ENCODE measurements at regions not wholly inside any gene's neighbourhood (a gene's known extent, or its start where the extent isn't known, plus 50 kb on each side); places are given as distances from the start of the nearest gene placed in this dataset.

DNA sequence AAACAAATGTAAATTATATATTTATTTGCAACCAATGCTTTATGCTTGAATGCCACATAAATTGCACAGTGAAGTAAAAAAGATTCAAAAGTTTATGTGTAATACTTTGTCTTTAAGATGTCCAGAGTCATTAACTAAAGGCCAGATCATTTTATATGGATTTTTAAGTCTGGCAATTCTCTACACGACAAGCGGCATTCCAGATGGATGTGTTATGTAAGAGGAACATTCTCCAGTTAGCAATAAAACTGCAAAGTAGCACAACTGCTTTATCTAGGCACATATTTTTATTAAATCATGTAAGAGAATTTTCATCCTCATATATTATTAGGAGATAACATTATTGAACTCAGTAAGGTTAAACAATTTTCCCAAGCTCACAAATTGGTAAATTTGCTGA lies 1717.7 kb upstream of the SEL1L start:
- no peak overlapping the region for H3K27ac Mint-ChIP-seq
- no peaks in the 10 kb centered on the region for H3K36me3 Mint-ChIP-seq
- CTCF ChIA-PET, result no interaction called here
- peaks cover 7% of the 10 kb centered on the region for H3K9me3 Mint-ChIP-seq (ENCODE audit: low read depth)
- no peaks in the 10 kb centered on the region for H3K4me1 Mint-ChIP-seq
- no peak overlapping the region for H3K4me3 Mint-ChIP-seq
- H3K27me3 Mint-ChIP-seq, result no peaks in the 10 kb centered on the region
- ATAC-seq, result no peak
- no peak for DNase-seq

DNA sequence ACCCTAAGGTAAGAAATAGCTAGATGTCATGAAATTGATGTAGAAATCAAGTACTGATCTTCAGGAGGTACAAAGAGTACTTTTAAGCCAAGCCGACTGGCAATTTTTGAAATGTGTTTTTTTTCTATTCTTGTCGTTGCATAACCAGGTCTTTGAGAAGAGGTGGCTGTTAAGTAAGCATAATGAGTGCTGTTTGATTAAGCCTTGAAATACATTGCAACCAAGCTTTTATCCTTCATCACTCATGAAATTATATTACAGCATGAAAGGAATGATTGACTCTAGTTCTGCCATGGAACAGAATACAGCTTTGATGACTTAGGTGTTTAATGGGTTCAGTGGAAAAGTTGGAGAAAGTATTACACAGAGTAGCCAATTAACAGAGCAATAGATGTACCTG lies 1720.2 kb upstream of the SEL1L start:
- Mint-ChIP-seq H3K4me3 (no peak overlapping the region), H3K36me3 (no peaks in the 10 kb centered on the region), H3K9me3 (ENCODE audit: low read depth) (peaks cover 7% of the 10 kb centered on the region), H3K4me1 (no peaks in the 10 kb centered on the region), H3K27ac (no peak overlapping the region), H3K27me3 (no peaks in the 10 kb centered on the region)
- CTCF ChIA-PET, result no interaction called here
- DNase-seq, result no peak
- ATAC-seq, result no peak

DNA sequence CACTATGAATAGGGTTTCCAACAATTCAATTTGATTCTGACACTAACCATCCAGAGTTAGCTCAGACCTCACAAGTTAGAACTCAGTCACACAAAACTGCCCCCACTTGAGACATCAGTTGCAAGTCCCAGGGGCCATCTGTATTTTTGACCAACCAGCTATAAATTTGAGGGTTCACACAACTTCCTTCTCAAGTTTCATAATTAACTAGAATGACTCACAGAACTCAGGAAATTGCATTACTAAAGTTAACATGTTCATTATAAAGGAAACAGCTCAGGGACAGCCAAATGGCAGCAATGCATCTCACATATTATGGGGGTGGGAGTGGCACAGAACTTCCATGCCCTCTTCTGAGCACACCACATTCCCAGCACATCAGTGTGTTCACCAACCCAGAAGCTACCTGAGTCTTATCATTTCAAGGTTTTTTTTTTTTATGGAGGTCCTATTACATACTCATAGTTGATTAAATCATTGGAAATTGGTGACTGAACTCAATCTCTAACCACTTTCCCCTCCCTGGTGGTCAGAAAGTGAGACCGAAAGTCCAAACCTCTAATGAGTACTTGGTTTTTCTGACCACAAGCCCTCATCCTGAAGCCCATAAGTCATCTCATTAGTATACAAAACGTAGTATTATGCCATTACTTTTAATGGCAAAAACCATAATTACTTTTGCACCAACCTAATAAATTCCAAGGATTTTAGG lies 1721.5 kb upstream of the SEL1L start:
- no peaks in the 10 kb centered on the region for H3K27me3 Mint-ChIP-seq
- DNase-seq, result no peak
- ATAC-seq, result no peak
- H3K9me3 Mint-ChIP-seq (ENCODE audit: low read depth), result peaks cover 8% of the 10 kb centered on the region
- H3K27ac Mint-ChIP-seq, result no peak overlapping the region
- CTCF ChIA-PET, result no interaction called here
- no peaks in the 10 kb centered on the region for H3K4me1 Mint-ChIP-seq
- H3K4me3 Mint-ChIP-seq, result no peak overlapping the region
- H3K36me3 Mint-ChIP-seq, result no peaks in the 10 kb centered on the region

DNA sequence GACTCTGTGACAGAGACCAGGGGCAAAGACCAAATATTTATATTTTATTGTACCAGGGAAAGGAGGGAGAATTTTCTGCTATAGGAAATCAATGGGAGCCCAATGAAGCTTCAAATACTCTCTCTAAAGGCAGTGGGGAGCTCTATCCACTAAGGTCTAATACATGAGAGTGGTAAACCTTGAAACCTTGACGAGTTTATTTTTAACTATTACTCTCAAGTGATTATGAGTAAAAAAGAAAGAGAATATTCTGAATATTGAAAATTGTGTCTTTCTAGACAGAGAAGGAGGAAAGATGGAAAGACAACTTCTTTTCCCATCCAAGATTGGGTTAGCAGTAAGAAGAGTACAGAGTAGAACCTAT lies 1722.1 kb upstream of the SEL1L start:
- CTCF ChIA-PET, result no interaction called here
- H3K9me3 Mint-ChIP-seq (ENCODE audit: low read depth), result peaks cover 8% of the 10 kb centered on the region
- H3K36me3 Mint-ChIP-seq, result no peaks in the 10 kb centered on the region
- ATAC-seq, result no peak
- no peak overlapping the region for H3K27ac Mint-ChIP-seq
- DNase-seq, result no peak
- no peaks in the 10 kb centered on the region for H3K4me1 Mint-ChIP-seq
- H3K27me3 Mint-ChIP-seq, result no peaks in the 10 kb centered on the region
- H3K4me3 Mint-ChIP-seq, result no peak overlapping the region

DNA sequence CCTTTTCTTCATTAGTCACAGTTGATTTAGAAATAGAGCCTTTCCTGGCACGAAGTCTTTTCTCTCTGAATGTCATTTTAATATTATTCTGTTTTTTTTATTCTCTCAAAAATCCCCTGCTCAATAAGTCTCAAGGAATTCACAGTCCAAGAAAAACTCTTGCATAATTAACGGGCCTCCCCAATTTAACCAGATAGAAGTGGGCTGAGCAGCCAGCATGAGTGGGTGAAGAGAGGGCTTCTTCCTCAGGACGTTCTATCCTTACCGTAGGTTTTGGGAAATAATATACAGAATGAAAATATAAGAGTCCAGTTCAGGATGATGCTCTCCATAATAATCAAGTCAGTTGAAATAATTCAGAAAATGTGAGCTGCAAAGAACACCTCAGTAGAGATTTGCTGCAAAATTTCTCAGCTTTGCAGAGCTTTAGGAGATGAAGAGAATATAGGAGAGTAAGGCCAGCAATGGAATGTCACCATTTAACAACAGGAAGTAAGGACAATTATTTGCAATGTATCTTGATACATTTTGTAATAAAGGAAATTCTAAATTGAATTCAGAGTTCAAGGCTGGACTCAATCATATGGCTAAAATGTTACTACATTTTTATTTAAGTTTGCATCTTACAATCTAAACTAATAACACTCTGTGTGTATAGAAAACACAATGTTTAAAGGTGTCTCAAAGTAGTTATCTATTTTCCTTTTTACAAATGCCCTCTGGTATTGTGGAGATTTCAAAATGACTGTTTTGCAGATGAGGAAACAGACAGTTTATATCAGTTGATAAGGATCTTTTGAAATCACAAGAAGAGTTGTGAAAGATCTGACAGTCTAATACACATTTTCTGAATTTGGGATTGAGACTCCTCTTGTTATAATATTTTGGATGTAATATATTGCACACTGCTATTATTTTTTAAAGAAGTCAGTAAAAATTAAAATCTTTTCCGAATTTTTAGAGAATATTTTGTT lies 1724.1 kb upstream of the SEL1L start:
- CTCF ChIA-PET, result no interaction called here
- DNase-seq, result no peak
- ATAC-seq, result no peak
- no peaks in the 10 kb centered on the region for H3K4me1 Mint-ChIP-seq
- H3K9me3 Mint-ChIP-seq (ENCODE audit: low read depth), result peaks cover 11% of the 10 kb centered on the region
- no peaks in the 10 kb centered on the region for H3K27me3 Mint-ChIP-seq
- no peak overlapping the region for H3K4me3 Mint-ChIP-seq
- no peaks in the 10 kb centered on the region for H3K36me3 Mint-ChIP-seq
- no peak overlapping the region for H3K27ac Mint-ChIP-seq

DNA sequence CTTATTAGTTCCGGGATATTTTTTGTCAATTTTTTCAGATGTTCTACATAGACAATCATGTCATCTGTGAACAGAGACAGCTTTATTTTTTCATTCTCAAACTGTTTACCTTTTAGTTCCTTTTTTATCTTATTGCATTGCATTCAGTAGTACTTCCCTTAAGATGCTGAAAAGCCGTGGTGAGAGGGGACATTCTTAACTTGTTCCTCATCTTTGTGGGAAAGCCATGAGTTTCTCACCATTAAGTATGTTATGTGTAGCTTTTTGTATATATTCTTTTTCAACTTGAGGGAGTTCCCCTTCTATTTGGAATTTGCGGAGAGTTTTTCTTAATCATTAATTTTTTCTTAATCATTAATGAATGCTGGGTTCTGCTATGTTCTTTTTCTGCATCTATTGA lies 1727.1 kb upstream of the SEL1L start:
- no peaks in the 10 kb centered on the region for H3K36me3 Mint-ChIP-seq
- DNase-seq (no peak), ATAC-seq (no peak)
- CTCF ChIA-PET, result no interaction called here
- no peak overlapping the region for H3K4me3 Mint-ChIP-seq
- H3K27ac Mint-ChIP-seq, result no peak overlapping the region
- H3K4me1 Mint-ChIP-seq, result no peaks in the 10 kb centered on the region
- H3K27me3 Mint-ChIP-seq, result no peaks in the 10 kb centered on the region
- peaks cover 10% of the 10 kb centered on the region for H3K9me3 Mint-ChIP-seq (ENCODE audit: low read depth)

DNA sequence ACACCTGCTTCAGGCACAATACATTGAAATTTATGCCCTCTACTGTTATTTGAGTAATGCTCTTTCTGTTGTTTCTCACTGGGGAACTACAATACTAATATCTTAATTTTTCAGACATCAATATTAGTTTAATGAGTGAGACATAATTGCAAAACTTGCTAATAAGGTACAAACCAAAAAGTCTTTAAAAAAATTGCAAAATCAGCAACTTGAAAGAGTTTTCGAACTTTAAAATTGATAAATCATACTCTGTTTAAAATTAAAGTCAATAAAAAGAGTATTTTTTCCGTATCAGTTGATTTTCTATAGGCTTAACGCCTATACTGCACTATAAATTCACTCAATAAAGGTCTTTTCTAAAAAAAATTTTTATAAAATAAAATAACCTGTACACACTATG lies 1735.9 kb upstream of the SEL1L start:
- H3K27ac Mint-ChIP-seq, result no peak overlapping the region
- no peaks in the 10 kb centered on the region for H3K4me1 Mint-ChIP-seq
- no peaks in the 10 kb centered on the region for H3K36me3 Mint-ChIP-seq
- DNase-seq (no peak), ATAC-seq (no peak)
- H3K4me3 Mint-ChIP-seq, result no peak overlapping the region
- CTCF ChIA-PET, result no interaction called here
- H3K27me3 Mint-ChIP-seq, result no peaks in the 10 kb centered on the region
- peaks cover 10% of the 10 kb centered on the region for H3K9me3 Mint-ChIP-seq (ENCODE audit: low read depth)

DNA sequence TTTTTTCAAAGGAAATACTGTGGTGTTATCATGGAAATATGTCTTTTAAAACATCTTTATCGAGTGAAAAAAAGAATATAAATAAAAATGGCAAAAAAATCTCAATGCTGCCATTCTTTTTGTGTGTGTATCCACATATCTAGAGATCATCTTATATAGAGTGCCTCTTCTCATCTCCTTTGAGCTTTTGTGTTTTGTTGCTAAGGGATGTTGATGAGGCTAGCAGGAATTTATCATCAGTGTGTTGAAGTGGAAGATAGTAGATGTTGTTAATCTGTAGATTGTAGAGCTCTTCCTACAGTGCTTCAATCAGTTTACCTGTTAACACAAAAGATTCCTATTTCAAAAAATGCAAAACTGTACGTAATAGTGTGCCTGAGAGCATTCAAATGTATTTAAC lies 1738.0 kb upstream of the SEL1L start:
- CTCF ChIA-PET, result no interaction called here

DNA sequence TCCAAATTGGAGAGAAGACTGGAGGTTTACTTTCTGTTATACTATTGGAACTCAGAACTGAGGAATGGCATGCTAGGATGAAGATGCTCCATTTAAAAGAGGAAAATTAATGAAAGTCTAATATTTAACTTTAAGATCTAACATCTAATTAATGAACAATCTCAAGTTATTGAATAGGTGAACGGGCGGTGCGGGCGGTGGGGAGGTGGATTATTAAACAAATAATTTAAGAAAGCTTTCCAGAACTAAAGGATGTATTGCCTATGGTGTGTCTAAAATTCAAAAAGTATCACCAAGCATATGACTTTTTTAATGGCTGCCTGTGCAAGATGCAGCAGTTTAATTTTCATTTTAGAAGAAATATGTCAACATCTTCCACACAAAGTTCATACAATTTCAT lies 1747.1 kb upstream of the SEL1L start:
- CTCF ChIA-PET, result no interaction called here
- Mint-ChIP-seq H3K36me3 (no peaks in the 10 kb centered on the region), H3K27me3 (no peaks in the 10 kb centered on the region), H3K27ac (no peak overlapping the region), H3K9me3 (ENCODE audit: low read depth) (peaks cover 12% of the 10 kb centered on the region), H3K4me3 (no peak overlapping the region), H3K4me1 (no peaks in the 10 kb centered on the region)
- ATAC-seq, result no peak
- no peak for DNase-seq

More for the DNA sequence above, 1738.0 kb upstream of the SEL1L start:
- Mint-ChIP-seq H3K27ac (no peak overlapping the region), H3K4me1 (no peaks in the 10 kb centered on the region), H3K36me3 (no peaks in the 10 kb centered on the region), H3K9me3 (ENCODE audit: low read depth) (peaks cover 12% of the 10 kb centered on the region), H3K4me3 (no peak overlapping the region), H3K27me3 (no peaks in the 10 kb centered on the region)
- DNase-seq (no peak), ATAC-seq (no peak)

DNA sequence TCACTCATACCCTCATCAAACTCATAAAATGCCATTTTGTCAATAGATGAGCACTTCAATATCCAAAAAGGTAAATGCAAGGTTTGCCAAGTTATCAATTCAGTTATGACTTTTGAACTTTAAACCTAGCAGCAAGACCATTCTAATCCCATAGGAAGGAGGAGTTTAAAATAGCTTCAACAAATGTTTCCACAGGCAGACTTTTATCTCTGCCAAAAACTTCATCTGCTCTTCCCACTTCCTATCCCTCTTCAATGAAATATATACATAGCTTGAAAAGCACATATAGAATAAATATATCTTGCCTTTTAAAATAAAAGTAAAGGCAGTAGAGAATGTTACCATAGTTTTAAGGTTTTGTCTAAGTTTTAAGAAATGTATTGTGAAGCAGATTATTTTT lies 1749.1 kb upstream of the SEL1L start:
- DNase-seq, result no peak
- no peak for ATAC-seq
- peaks cover 10% of the 10 kb centered on the region for H3K9me3 Mint-ChIP-seq (ENCODE audit: low read depth)
- no peaks in the 10 kb centered on the region for H3K36me3 Mint-ChIP-seq
- H3K27me3 Mint-ChIP-seq, result no peaks in the 10 kb centered on the region
- H3K4me1 Mint-ChIP-seq, result no peaks in the 10 kb centered on the region
- CTCF ChIA-PET, result no interaction called here
- H3K4me3 Mint-ChIP-seq, result no peak overlapping the region
- H3K27ac Mint-ChIP-seq, result no peak overlapping the region

DNA sequence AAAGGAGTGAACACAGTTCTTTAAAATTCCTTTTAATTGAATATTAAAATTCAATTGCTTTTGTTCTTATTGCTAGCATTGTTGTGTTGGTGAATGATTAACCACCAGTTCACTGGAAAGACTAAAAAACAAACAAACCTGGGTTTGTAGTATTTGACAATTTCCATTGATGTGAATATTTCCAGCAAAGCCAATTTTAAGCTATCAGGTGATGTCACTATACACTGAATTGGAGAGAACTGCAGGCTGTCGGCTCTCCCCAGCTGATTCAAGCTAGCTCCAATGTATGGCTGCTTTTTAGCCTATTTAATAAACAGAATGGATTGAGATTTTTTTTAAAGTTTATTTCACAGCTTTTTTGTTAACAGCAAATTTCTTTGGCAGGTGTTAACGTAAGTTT lies 1753.6 kb upstream of the SEL1L start:
- Mint-ChIP-seq H3K27me3 (no peaks in the 10 kb centered on the region), H3K4me1 (no peaks in the 10 kb centered on the region), H3K27ac (no peak overlapping the region), H3K9me3 (ENCODE audit: low read depth) (peaks cover 9% of the 10 kb centered on the region), H3K36me3 (no peaks in the 10 kb centered on the region), H3K4me3 (no peak overlapping the region)
- ATAC-seq (no peak), DNase-seq (no peak)
- CTCF ChIA-PET, result no interaction called here

DNA sequence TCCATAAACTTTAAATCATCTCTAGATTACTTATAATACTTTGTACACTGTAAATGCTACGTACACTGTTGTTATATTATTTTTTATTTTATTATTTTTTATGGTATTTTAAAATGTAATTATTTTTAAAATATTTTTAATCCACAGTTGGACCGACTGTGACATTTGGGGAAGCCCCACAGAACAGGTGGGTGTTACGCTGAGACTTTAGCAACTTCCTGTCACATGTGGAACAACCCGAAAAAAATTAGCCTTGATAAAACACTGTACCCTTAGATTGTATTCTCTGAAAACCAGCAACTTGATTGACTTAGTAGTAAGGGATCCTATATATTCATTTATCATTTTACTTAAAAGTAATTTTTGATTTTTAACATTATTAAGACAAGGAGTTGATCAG lies 1755.7 kb upstream of the SEL1L start:
- no peaks in the 10 kb centered on the region for H3K4me1 Mint-ChIP-seq
- CTCF ChIA-PET, result no interaction called here

DNA sequence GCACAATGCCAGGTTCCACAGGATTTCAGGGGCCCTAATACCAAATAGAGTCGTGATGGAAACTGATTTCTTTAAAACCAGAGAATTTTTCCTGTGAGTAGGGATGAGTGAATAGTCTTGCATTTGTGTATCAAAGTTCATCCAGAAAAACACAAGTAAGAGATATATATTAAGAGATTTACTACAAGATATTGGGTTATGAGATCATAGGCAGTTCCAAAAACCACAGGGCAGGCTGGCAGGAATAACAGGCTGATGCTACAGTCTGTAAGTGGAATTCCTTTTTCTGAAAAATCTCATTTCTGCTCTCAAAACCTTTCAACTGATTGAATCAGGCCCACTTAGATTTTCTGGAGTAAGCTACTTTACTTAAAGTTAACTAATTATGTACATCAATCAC lies 1756.2 kb upstream of the SEL1L start:
- ATAC-seq, result no peak

More for the DNA sequence above, 1755.7 kb upstream of the SEL1L start:
- Mint-ChIP-seq H3K4me3 (no peak overlapping the region), H3K9me3 (ENCODE audit: low read depth) (peaks cover 16% of the 10 kb centered on the region), H3K27me3 (no peaks in the 10 kb centered on the region), H3K27ac (no peak overlapping the region), H3K36me3 (no peaks in the 10 kb centered on the region)
- no peak for ATAC-seq
- no peak for DNase-seq

DNA sequence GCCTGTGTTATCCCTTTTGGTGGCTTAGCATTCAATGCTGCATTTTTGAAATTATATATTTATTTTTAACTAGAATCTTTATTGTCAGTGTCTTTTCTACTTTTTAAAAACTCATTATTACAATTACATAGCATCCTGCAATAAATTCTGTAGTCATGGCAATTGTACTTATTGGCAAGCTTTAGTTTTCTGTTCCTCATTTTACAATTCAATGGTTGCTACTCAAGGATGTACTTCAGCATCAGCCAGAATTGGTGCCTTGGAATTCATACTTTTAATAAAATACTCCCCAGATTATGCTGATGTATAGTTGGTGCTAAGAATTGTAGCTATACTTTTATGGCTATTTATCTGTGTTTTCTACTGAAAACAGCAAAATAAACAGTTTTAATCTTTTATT lies 1756.8 kb upstream of the SEL1L start:
- no peak for ATAC-seq
- Mint-ChIP-seq H3K36me3 (no peaks in the 10 kb centered on the region), H3K4me1 (no peaks in the 10 kb centered on the region), H3K9me3 (ENCODE audit: low read depth) (peaks cover 20% of the 10 kb centered on the region), H3K4me3 (no peak overlapping the region), H3K27me3 (no peaks in the 10 kb centered on the region), H3K27ac (no peak overlapping the region)
- CTCF ChIA-PET, result no interaction called here
- DNase-seq, result no peak

More for the DNA sequence above, 1756.2 kb upstream of the SEL1L start:
- DNase-seq, result no peak
- Mint-ChIP-seq H3K36me3 (no peaks in the 10 kb centered on the region), H3K27ac (no peak overlapping the region), H3K4me3 (no peak overlapping the region), H3K27me3 (no peaks in the 10 kb centered on the region), H3K4me1 (no peaks in the 10 kb centered on the region), H3K9me3 (ENCODE audit: low read depth) (peaks cover 18% of the 10 kb centered on the region)
- CTCF ChIA-PET, result no interaction called here

Measured in activated CD8-positive, alpha-beta memory T cell treated with anti-CD3 and anti-CD28 coated beads, Interleukin-2, amount 10 ng/mL, durations not matched to agents 7 days and 5 days (primary cell).